GM21723 (cell line): ENCODE measurements at regions not wholly inside any gene's neighbourhood (a gene's known extent, or its start where the extent isn't known, plus 50 kb on each side); places are given as distances from the start of the nearest gene placed in this dataset.

Source experiments
- ATAC-seq: cut with Tn5 transposase; IDR thresholded peaks from one replicate; pipeline ENCODE4 v1.9.1; 2021; ENCODE audit warnings: mild to moderate bottlenecking, moderate library complexity; ENCODE audit not compliant: unreplicated experiment

DNA sequence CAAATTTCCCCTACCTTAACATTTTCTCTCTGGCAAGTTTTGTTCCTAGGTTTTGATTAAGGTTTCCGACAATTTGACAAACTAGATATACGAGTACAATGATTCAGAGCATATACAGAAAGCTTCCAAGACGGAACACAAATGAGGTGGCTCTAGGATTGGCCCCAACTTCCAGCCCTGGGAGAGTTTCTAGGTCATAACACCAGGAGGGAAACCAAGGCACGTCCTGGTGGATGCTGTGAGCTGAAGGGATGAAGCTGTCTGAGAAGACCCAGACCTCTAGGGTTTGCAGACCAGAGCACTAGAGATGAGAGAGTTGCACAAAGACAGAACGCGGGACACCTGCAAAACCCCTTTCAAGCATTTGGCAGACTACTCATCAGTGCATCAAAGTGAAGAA, 51.5 kb upstream of the CAND1 start:
- no peak for ATAC-seq
